ENCODE measurements at regions not wholly inside any gene's neighbourhood (a gene's known extent, or its start where the extent isn't known, plus 50 kb on each side); places are given as distances from the start of the nearest gene placed in this dataset.

DNA sequence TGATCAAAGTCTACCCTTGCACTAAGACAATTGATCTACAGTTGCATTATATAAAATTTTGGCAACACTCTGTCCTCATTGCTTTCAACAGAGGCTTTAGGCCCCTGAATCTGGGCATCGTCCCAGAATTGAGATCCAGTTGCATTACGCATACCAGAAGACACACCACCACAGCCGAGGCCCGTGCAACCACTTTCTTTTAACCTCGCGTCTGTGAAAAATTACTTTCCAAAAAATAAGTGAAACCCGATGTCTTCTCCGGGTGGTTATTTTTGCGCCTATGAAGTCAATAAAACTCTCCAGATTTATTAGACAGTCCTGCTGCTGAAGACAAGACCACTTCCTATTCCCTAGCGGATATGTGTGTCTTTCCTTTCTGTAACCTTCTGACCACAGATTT lies 52.1 kb upstream of the NFIB start:
- peaks cover 0 to 5% (median 0%) of the 10 kb centered on the region in 3 experiments; a peak in 2 of 7 replicates for H3K36me3 Mint-ChIP-seq (ENCODE audit: insufficient read depth in 1 of 3, low read depth in 3 of 3)
- Histone ChIP-seq H2BK120ac (ENCODE audit: low read depth, low read length, poor library complexity, severe bottlenecking) (no peak overlapping the region), H3K79me1 (ENCODE audit: insufficient read depth, low read depth, low read length, poor library complexity, severe bottlenecking) (no peaks in the 10 kb centered on the region), H3K4ac (ENCODE audit: low read depth, low read length) (no peak overlapping the region), H3K23ac (ENCODE audit: insufficient read length, low read depth, low read length) (no peak overlapping the region), H3K23me2 (ENCODE audit: insufficient read length, low read depth, low read length, poor library complexity, severe bottlenecking) (no peaks in the 10 kb centered on the region), H3K9ac (ENCODE audit: extremely low read depth, insufficient read length, low read length) (no peak overlapping the region), H2AK5ac (ENCODE audit: insufficient read length, low read length) (no peak overlapping the region), H2AFZ (ENCODE audit: low read length) (no peak overlapping the region), H3K79me2 (ENCODE audit: insufficient read depth, low read length) (no peaks in the 10 kb centered on the region), H4K8ac (replicated peaks; ENCODE audit: insufficient read length, low read depth, low read length) (no peak overlapping the region), H2BK12ac (ENCODE audit: insufficient read length, low read depth, low read length) (no peak overlapping the region), H3K18ac (ENCODE audit: insufficient read length, low read depth, low read length) (no peak overlapping the region), H3K56ac (ENCODE audit: insufficient read length, low read depth, low read length) (no peak overlapping the region), H3K4me2 (ENCODE audit: insufficient read depth, insufficient read length, low read length) (no peak overlapping the region), H2BK5ac (ENCODE audit: insufficient read length, low read length) (no peak overlapping the region), H2BK15ac (ENCODE audit: low read depth, low read length) (no peak overlapping the region), H3K27me3 (ENCODE audit: insufficient read depth, low read length) (no peaks in the 10 kb centered on the region), H3K9me3 (ENCODE audit: control insufficient read depth, low read depth, low read length) (no peaks in the 10 kb centered on the region), H4K91ac (ENCODE audit: insufficient read length, low read depth, low read length) (no peak overlapping the region), H4K20me1 (ENCODE audit: control insufficient read depth, insufficient read depth, insufficient read length) (no peaks in the 10 kb centered on the region), H2BK20ac (ENCODE audit: low read depth, low read length, poor library complexity, severe bottlenecking) (no peak overlapping the region), H3T11ph (ENCODE audit: low read length) (no peak overlapping the region), H3K4me1 (ENCODE audit: insufficient read depth, low read length) (no peaks in the 10 kb centered on the region; the same call in 1 of the 2 replicates), H4K5ac (ENCODE audit: insufficient read length, low read depth, low read length) (no peak overlapping the region), H3K14ac (ENCODE audit: insufficient read depth, low read length) (no peak overlapping the region), H3K27ac (ENCODE audit: insufficient read length, low read depth, low read length) (no peak overlapping the region)
- no peak overlapping the region for H3K4me3 Mint-ChIP-seq
- no peak for TF ChIP-seq CTCF (conservative IDR thresholded peaks at IDR 0.05)
- WGBS (ENCODE audit: extremely low coverage, insufficient read length, low lambda C conversion rate), result no CpG with 5 or more reads among the region's 10 CpGs
- H3K27ac Mint-ChIP-seq, result no peak overlapping the region
- H3K9me3 Mint-ChIP-seq, result no peaks in the 10 kb centered on the region
- no peak for DNase-seq
- H3K27me3 Mint-ChIP-seq (ENCODE audit: low read depth), result peaks cover 2% of the 10 kb centered on the region; the same call in 1 of the 2 replicates
- peaks cover 10 to 12% of the 10 kb centered on the region in 2 experiments for H3K4me1 Mint-ChIP-seq
